Endothelial cell of umbilical vein (primary cell): ENCODE measurements at regions not wholly inside any gene's neighbourhood (a gene's known extent, or its start where the extent isn't known, plus 50 kb on each side); places are given as distances from the start of the nearest gene placed in this dataset.

ENCODE experiments used
- BruUV-seq: library from RNA; stranded (reverse); fragments of 400-500 nt; replicated peaks from 2 replicates; lab custom pipeline; 2021; lab: Mats Ljungman, UMichigan
- CTCF ChIA-PET: fragments of 300-600, 350-600 bp; sonication (Branson Sonifier 250); formaldehyde crosslinking; loops from one replicate; lab custom pipeline; 2021; ENCODE audit warnings: antibody characterized with exemption, inconsistent platforms; lab: Charles Lee
- POLR2A ChIA-PET: fragments of 300-600, 350-600 bp; sonication (Branson Sonifier 250); formaldehyde crosslinking; loops from one replicate; lab custom pipeline; 2021; ENCODE audit warnings: antibody characterized with exemption, inconsistent platforms; lab: Charles Lee
- DNase-seq: peaks from one replicate; pipeline ENCODE4 v3.0.0-alpha.2; 2011; ENCODE audit warnings: low read depth, low spot score
- FAIRE-seq: peaks from 2 replicates; lab custom pipeline; 2011; peaks lifted over from hg19 to GRCh38; lab: Jason Lieb, UNC
- H2AFZ ChIP-seq: 2 replicates; pipeline ENCODE4 v1.6.0; 2012; ENCODE audit warnings: low read depth, low read length, control low read depth, inconsistent platforms
- H3K27ac ChIP-seq: 2 replicates; pipeline ENCODE4 v1.5.1; 2011; ENCODE audit warnings: low read depth, mild to moderate bottlenecking, control low read depth, low read length, moderate library complexity; ENCODE audit not compliant: insufficient read depth
- H3K27me3 ChIP-seq, 2 experiments: 2 replicates each; pipeline versions ENCODE4 v1.6.0 to v1.6.1; 2011; ENCODE audit warnings: low read length in 2 of 2, mixed read lengths in 1 of 2; ENCODE audit not compliant: control insufficient read depth in 2 of 2, insufficient read depth in 2 of 2
- H3K36me3 ChIP-seq, 2 experiments: 2 replicates in 1 of 2; 3 replicates in 1 of 2; pipeline ENCODE4 v1.5.1; 2011; ENCODE audit warnings: low read length in 2 of 2, mild to moderate bottlenecking in 1 of 2, moderate library complexity in 1 of 2; ENCODE audit not compliant: control insufficient read depth in 2 of 2, insufficient read depth in 2 of 2; ENCODE audit errors: extremely low read depth in 1 of 2
- H3K4me1 ChIP-seq: 3 replicates; pipeline ENCODE4 v1.5.1; 2011; ENCODE audit warnings: mild to moderate bottlenecking, low read length; ENCODE audit not compliant: control insufficient read depth, insufficient read depth; ENCODE audit errors: extremely low read depth
- H3K4me2 ChIP-seq: 2 replicates; pipeline ENCODE4 v1.6.1; 2011; ENCODE audit warnings: low read length, control low read depth, mixed read lengths; ENCODE audit not compliant: insufficient read depth
- H3K4me3 ChIP-seq, 3 experiments: fragments of 200-600 bp in 1 of 3; sonication (generic), shearing (Covaris generic) in 1 of 3; replicated peaks in 1 of 3; 2 replicates each; pipeline ENCODE4 v1.5.1; 2011 to 2016; ENCODE audit warnings: control low read depth in 3 of 3, low read length in 3 of 3, mild to moderate bottlenecking in 2 of 3, inconsistent platforms in 1 of 3, low read depth in 1 of 3, moderate library complexity in 1 of 3; ENCODE audit not compliant: insufficient read depth in 1 of 3
- H3K79me2 ChIP-seq: 2 replicates; pipeline ENCODE4 v1.6.0; 2012; ENCODE audit warnings: low read length, inconsistent platforms; ENCODE audit not compliant: control insufficient read depth, insufficient read depth
- H3K9ac ChIP-seq: replicated peaks from 2 replicates; pipeline ENCODE3; 2011; ENCODE audit warnings: low read length, control low read depth; ENCODE audit not compliant: insufficient read depth; ENCODE audit errors: extremely low read depth
- H3K9me1 ChIP-seq: replicated peaks from 3 replicates; pipeline ENCODE4 v1.6.0; 2011; ENCODE audit warnings: mild to moderate bottlenecking, low read length; ENCODE audit not compliant: control insufficient read depth, insufficient read depth; ENCODE audit errors: extremely low read depth
- H3K9me3 ChIP-seq: replicated peaks from 2 replicates; pipeline ENCODE4 v1.5.1; 2012; ENCODE audit warnings: low read length, inconsistent platforms; ENCODE audit not compliant: control insufficient read depth, insufficient read depth
- H4K20me1 ChIP-seq: replicated peaks from 2 replicates; pipeline ENCODE3; 2011; ENCODE audit warnings: mild to moderate bottlenecking, low read length; ENCODE audit not compliant: control insufficient read depth, insufficient read depth; ENCODE audit errors: extremely low read depth
- CTCF ChIP-seq, 2 donors: IDR thresholded peaks; 1 replicate in 1 of 2; 2 replicates in 1 of 2; pipeline ENCODE4 v1.5.1; 2011; ENCODE audit warnings: low read length in 2 of 2, mild to moderate bottlenecking in 2 of 2, moderate library complexity in 2 of 2, control low read depth in 1 of 2, inconsistent platforms in 1 of 2, low read depth in 1 of 2; ENCODE audit not compliant: insufficient read depth in 1 of 2; ENCODE audit errors: extremely low read depth in 1 of 2
- EZH2 ChIP-seq: IDR thresholded peaks from 2 replicates; pipeline ENCODE4 v1.6.1; 2012; ENCODE audit warnings: borderline replicate concordance, low read depth, mild to moderate bottlenecking, moderate library complexity, low read length, inconsistent platforms; ENCODE audit not compliant: severe bottlenecking
- FOS ChIP-seq: IDR thresholded peaks from 2 replicates; pipeline ENCODE4 v1.6.1; 2011; ENCODE audit warnings: mild to moderate bottlenecking, low read length, moderate library complexity, borderline replicate concordance; ENCODE audit not compliant: insufficient read depth
- GATA2 ChIP-seq: IDR thresholded peaks from 2 replicates; pipeline ENCODE4 v1.7.0; 2011; ENCODE audit warnings: low read depth, mild to moderate bottlenecking, moderate library complexity, mixed read lengths, low read length; ENCODE audit not compliant: insufficient read length, insufficient read depth
- JUN ChIP-seq: IDR thresholded peaks from 2 replicates; pipeline ENCODE4 v1.6.1; 2011; ENCODE audit warnings: borderline replicate concordance, low read depth; ENCODE audit not compliant: insufficient read length, insufficient read depth
- MAX ChIP-seq: IDR thresholded peaks from 2 replicates; pipeline ENCODE4 v1.6.1; 2011; ENCODE audit not compliant: insufficient read depth, insufficient read length
- MYC ChIP-seq: IDR thresholded peaks from one replicate; pipeline ENCODE4 v1.6.1; 2011; ENCODE audit warnings: mild to moderate bottlenecking, low read depth, low read length
- POLR2A ChIP-seq: IDR thresholded peaks from 2 replicates; pipeline ENCODE4 v1.6.1; 2012; ENCODE audit warnings: low read depth, mild to moderate bottlenecking, control low read depth, low read length
- POLR2AphosphoS5 ChIP-seq: IDR thresholded peaks from 2 replicates; pipeline ENCODE4 v1.6.1; 2012; ENCODE audit warnings: low read depth, mild to moderate bottlenecking, control low read depth, low read length, moderate library complexity; ENCODE audit not compliant: insufficient read depth
- dilution Hi-C: fragments of 300-500 bp; cut with MboI; formaldehyde crosslinking; loops from one replicate; pipeline ENCODE4 v1.15.0; 2019; ENCODE audit warnings: low sequenced_read_pairs; ENCODE audit not compliant: extremely low pct_ligation_motif_present
- intact Hi-C: fragments of 100-400 bp; cut with micrococcal nuclease; formaldehyde crosslinking; loops from one replicate; pipeline ENCODE4 v1.10.0; 2022

- no peaks in the 10 kb centered on the region for H3K9me1 ChIP-seq
- no peaks in the 10 kb centered on the region for H3K4me1 ChIP-seq
- no peaks in the 10 kb centered on the region for H4K20me1 ChIP-seq
- DNase-seq (no peak), FAIRE-seq (no peak)
- ChIA-PET CTCF (no interaction called here), POLR2A (no interaction called here)
- intact Hi-C loops (no loop called here), dilution Hi-C loops (no loop called here)
- no peak overlapping the region for H3K4me3 ChIP-seq
- no peaks in the 10 kb centered on the region for H3K36me3 ChIP-seq
- no peak overlapping the region for H2AFZ ChIP-seq
- H3K9me3 ChIP-seq, result no peaks in the 10 kb centered on the region
- no peaks in the 10 kb centered on the region for H3K79me2 ChIP-seq
- H3K27ac ChIP-seq, result no peak overlapping the region
- no peak for TF ChIP-seq EZH2
- TF ChIP-seq POLR2AphosphoS5, result no peak
- TF ChIP-seq MYC, result no peak
- TF ChIP-seq CTCF (IDR thresholded peaks at IDR 0.05; ENCODE audit: extremely low read depth in 1 of 2, insufficient read depth in 1 of 2, low read depth in 1 of 2, low read length in 2 of 2), result no peak
- no peak for TF ChIP-seq POLR2A
- TF ChIP-seq GATA2, result no peak
- TF ChIP-seq FOS, result no peak
- no peak for TF ChIP-seq JUN
- TF ChIP-seq MAX, result no peak
- H3K4me2 ChIP-seq, result no peak overlapping the region
- no TSS peak for BruUV-seq
- H3K27me3 ChIP-seq, result peaks cover 0 to 4% of the 10 kb centered on the region in 2 experiments
- no peak overlapping the region for H3K9ac ChIP-seq
Observed at GRCh38 chr2:19815746-19816145, 86.0 kb downstream of the TTC32 start.
